ENCODE measurements at regions not wholly inside any gene's neighbourhood (a gene's known extent, or its start where the extent isn't known, plus 50 kb on each side); places are given as distances from the start of the nearest gene placed in this dataset.
A peak's percentile ranks its signal among the peaks of the same experiment; 100 is the strongest.

DNA sequence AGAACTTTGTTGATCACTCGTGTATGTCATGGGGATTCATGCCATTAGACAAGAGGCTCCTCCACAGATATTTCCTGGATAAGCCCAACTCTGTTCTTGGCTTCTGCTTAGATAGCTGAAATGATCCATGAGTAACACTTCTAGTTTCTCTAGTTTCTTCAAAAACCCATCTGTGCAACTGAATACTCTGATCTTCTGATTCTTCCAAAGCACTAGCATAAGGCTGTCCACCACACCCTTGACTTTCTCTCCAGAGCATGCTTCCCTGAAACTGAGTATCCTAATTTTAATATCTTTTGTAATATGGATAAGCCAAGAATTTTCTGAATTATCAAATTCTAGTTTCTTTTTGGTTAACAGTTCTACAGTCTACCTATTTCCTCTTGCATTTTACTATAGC, 118.6 kb upstream of the TAPT1 start:
- ATAC-seq: no peak

DNA sequence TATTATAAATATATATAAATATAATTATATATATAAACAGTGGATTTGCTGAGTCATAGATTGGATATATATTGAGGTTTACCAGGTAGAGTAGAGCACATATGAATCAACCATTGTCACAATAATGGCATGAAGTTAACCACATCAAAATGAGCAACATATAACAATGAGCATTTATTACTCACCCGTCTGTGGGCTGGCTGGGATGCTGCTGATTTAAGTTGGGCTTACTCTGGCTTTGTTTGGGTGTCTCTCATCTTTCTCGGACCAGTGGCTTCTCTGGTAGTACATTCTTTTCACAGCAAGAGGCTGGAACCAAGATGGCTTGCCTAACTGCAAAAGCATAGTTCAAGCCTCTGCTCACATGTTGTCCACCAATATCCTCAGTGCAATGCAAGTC, 111.7 kb upstream of the TAPT1 start:
- ATAC-seq: no peak
- H3K4me3 ChIP-seq: no peak overlapping the region
- 0% methylated on average over 2 of the region's 2 CpGs for WGBS (ENCODE audit: missing lambda C conversion rate)
- TF ChIP-seq MAFK (IDR thresholded peaks at IDR 0.05; ENCODE audit: partially characterized antibody) (no peak), HEYL (CRISPR knock-in tag; IDR thresholded peaks at IDR 0.05) (no peak), RAD21 (conservative IDR thresholded peaks at IDR 0.05 in 1 of 2, IDR thresholded peaks at IDR 0.05 in 1 of 2) (no peak)
- DNase-seq (ENCODE audit: low read depth in 1 of 2, low spot score in 1 of 2): no peak
- POLR2A ChIA-PET: no interaction called here
- CTCF ChIA-PET: no interaction called here
- no peak for FAIRE-seq
- no peak overlapping the region for H3K27ac ChIP-seq
- H3K4me2 ChIP-seq: no peak overlapping the region
- no peaks in the 10 kb centered on the region for H3K9me3 ChIP-seq
- no peaks in the 10 kb centered on the region for H3K4me1 ChIP-seq

More for the DNA sequence above, 118.6 kb upstream of the TAPT1 start:
- Histone ChIP-seq H3K4me1 (no peaks in the 10 kb centered on the region), H3K4me2 (no peak overlapping the region), H3K4me3 (no peak overlapping the region), H3K27ac (no peak overlapping the region), H3K9me3 (no peaks in the 10 kb centered on the region)
- no peak for TF ChIP-seq NR3C1 (IDR thresholded peaks at IDR 0.05)
- TF ChIP-seq CHD2 (IDR thresholded peaks at IDR 0.05; ENCODE audit: low read length, partially characterized antibody): no peak
- no peak for TF ChIP-seq EP300 (IDR thresholded peaks at IDR 0.05)
- no peak for TF ChIP-seq HOXB13 (CRISPR knock-in tag; IDR thresholded peaks at IDR 0.05; ENCODE audit: low read depth)
- no peak for TF ChIP-seq RAD21 (conservative IDR thresholded peaks at IDR 0.05 in 1 of 2, IDR thresholded peaks at IDR 0.05 in 1 of 2)
- DNase-seq (ENCODE audit: low read depth in 1 of 2, low spot score in 1 of 2): no peak
- 0% methylated on average over 1 of the region's 1 CpG for WGBS (ENCODE audit: missing lambda C conversion rate)
- POLR2A ChIA-PET: no interaction called here
- no peak for FAIRE-seq
- CTCF ChIA-PET: no interaction called here

DNA sequence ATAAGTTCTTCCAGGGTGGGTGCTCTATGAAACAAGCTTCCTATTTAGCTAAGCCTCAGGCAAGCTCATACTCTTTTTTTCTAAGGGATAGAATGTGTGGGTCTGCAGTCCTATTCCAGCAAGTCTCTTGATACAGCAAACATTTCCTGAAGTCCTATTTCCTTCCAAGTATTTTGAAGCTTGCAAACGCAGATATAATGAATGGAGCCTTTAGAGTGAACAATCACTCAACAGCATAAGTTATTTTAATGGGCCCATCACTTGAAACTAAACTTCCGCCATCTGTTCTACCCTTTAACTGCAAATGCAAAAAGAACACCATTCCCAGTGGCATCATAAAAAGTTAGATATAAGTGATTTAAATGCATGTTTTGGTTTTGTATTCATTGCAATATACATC, 108.3 kb upstream of the TAPT1 start:
- Histone ChIP-seq H3K27ac (no peak overlapping the region), H3K4me1 (no peaks in the 10 kb centered on the region), H3K9me3 (no peaks in the 10 kb centered on the region), H3K4me3 (no peak overlapping the region), H3K4me2 (no peak overlapping the region)
- TF ChIP-seq SMC3 (IDR thresholded peaks at IDR 0.05) (no peak), FOXS1 (CRISPR knock-in tag; IDR thresholded peaks at IDR 0.05) (no peak), RAD21 (conservative IDR thresholded peaks at IDR 0.05 in 1 of 2, IDR thresholded peaks at IDR 0.05 in 1 of 2) (no peak), MAZ (IDR thresholded peaks at IDR 0.05; ENCODE audit: borderline replicate concordance, low read depth, low read length) (no peak), RNF2 (IDR thresholded peaks at IDR 0.05; ENCODE audit: borderline replicate concordance, low read depth) (no peak), HOXB13 (CRISPR knock-in tag; IDR thresholded peaks at IDR 0.05; ENCODE audit: low read depth) (no peak), ZFP36 (IDR thresholded peaks at IDR 0.05; ENCODE audit: borderline replicate concordance, partially characterized antibody) (no peak)
- TF ChIP-seq, protein P1, sequence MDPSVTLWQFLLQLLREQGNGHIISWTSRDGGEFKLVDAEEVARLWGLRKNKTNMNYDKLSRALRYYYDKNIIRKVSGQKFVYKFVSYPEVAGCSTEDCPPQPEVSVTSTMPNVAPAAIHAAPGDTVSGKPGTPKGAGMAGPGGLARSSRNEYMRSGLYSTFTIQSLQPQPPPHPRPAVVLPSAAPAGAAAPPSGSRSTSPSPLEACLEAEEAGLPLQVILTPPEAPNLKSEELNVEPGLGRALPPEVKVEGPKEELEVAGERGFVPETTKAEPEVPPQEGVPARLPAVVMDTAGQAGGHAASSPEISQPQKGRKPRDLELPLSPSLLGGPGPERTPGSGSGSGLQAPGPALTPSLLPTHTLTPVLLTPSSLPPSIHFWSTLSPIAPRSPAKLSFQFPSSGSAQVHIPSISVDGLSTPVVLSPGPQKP (IDR thresholded peaks at IDR 0.05; ENCODE audit: low read depth, low read length): no peak
- ChIA-PET POLR2A (no interaction called here), CTCF (interaction anchor here (1.4 kb wide), 1 partner anchor 12 kb away, joined by 3 read pairs; no protein-coding TSS in a partner anchor)
- FAIRE-seq: no peak
- 42% methylated on average over 2 of the region's 2 CpGs for WGBS (ENCODE audit: missing lambda C conversion rate)
- no peak for DNase-seq (ENCODE audit: low read depth in 1 of 2, low spot score in 1 of 2)
- ATAC-seq: no peak

DNA sequence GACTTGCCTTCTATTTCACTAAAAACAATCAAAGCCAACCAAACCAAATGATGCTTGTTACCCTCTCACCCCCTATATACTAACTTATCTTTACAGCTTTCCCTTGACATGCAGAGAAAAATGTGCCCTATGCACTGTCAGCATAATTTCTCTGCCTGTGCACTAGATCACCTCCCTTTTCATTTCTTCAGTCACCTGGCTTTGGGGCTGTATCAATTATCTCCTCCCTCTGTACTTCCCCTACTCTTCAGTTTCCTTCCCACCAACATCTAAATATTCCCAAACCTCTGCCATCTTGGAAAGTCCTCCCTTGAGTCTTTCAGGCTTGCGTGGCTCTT, 103.5 kb upstream of the TAPT1 start:
- Histone ChIP-seq H3K27ac (no peak overlapping the region), H3K4me3 (no peak overlapping the region), H3K4me1 (no peaks in the 10 kb centered on the region), H3K9me3 (no peaks in the 10 kb centered on the region), H3K4me2 (no peak overlapping the region)
- no peak for FAIRE-seq
- no peak for TF ChIP-seq ZFP36 (IDR thresholded peaks at IDR 0.05; ENCODE audit: borderline replicate concordance, partially characterized antibody)
- TF ChIP-seq MAFK (IDR thresholded peaks at IDR 0.05; ENCODE audit: partially characterized antibody): peak; percentile 67
- no peak for DNase-seq (ENCODE audit: low read depth in 1 of 2, low spot score in 1 of 2)
- POLR2A ChIA-PET: no interaction called here
- ATAC-seq: no peak
- 4% methylated on average over 1 of the region's 1 CpG for WGBS (ENCODE audit: missing lambda C conversion rate)
- CTCF ChIA-PET: no interaction called here

DNA sequence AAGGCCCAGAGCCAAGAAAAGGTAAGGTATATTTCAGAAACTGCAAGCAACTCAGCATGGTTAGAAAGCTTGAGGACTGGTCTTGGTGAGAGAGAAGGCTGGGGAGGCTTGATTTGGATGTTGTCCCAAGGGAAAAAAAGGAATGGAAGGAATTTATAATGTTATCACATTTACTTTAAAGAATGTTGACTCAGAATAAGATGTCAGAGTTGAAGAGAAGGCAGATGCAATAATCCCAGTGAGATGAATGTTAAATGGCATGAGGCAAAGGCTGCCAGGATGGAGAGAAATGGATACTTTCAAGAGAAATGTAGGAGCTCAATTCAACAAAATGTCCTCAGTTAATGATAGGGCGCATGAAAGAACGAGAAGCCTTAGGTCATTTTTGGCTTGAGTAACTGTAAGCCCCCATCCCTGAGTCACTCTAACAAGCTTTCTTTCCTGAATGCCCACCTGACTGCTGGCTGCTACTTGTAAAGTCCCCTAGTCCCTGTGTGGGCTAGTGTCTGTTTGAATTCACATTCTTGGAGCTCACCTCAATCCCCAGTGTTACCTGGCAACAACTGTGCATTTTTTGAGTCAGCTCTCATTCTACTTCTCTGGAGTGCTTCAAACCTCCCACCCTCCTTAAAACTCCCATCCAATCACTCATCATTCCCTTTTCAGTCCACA, 103.0 kb upstream of the TAPT1 start:
- ChIA-PET POLR2A (no interaction called here), CTCF (no interaction called here)
- FAIRE-seq: no peak
- H3K9me3 ChIP-seq: no peaks in the 10 kb centered on the region
- no peaks in the 10 kb centered on the region for H3K4me1 ChIP-seq
- no peak for DNase-seq (ENCODE audit: low read depth in 1 of 2, low spot score in 1 of 2)
- H3K27ac ChIP-seq: no peak overlapping the region
- no peak overlapping the region for H3K4me2 ChIP-seq
- ATAC-seq: no peak
- no peak overlapping the region for H3K4me3 ChIP-seq
- 0% methylated on average over 2 of the region's 2 CpGs for WGBS (ENCODE audit: missing lambda C conversion rate)
- TF ChIP-seq HOXA7 (CRISPR knock-in tag; IDR thresholded peaks at IDR 0.05) (no peak), RARB (CRISPR knock-in tag; IDR thresholded peaks at IDR 0.05) (no peak), ZC3H11A (IDR thresholded peaks at IDR 0.05) (no peak), FOXS1 (CRISPR knock-in tag; IDR thresholded peaks at IDR 0.05) (no peak), RNF2 (IDR thresholded peaks at IDR 0.05; ENCODE audit: borderline replicate concordance, low read depth) (no peak), MYC (IDR thresholded peaks at IDR 0.05; ENCODE audit: borderline replicate concordance, low read length) (no peak), PHF8 (IDR thresholded peaks at IDR 0.05; ENCODE audit: borderline replicate concordance, low read depth) (no peak), ZSCAN20 (CRISPR knock-in tag; IDR thresholded peaks at IDR 0.05) (no peak), HDAC2 (IDR thresholded peaks at IDR 0.05) (no peak), NR3C1 (IDR thresholded peaks at IDR 0.05) (no peak), EP300 (IDR thresholded peaks at IDR 0.05) (no peak), TFCP2L1 (CRISPR knock-in tag; IDR thresholded peaks at IDR 0.05) (no peak)
- TF ChIP-seq, protein P2, sequence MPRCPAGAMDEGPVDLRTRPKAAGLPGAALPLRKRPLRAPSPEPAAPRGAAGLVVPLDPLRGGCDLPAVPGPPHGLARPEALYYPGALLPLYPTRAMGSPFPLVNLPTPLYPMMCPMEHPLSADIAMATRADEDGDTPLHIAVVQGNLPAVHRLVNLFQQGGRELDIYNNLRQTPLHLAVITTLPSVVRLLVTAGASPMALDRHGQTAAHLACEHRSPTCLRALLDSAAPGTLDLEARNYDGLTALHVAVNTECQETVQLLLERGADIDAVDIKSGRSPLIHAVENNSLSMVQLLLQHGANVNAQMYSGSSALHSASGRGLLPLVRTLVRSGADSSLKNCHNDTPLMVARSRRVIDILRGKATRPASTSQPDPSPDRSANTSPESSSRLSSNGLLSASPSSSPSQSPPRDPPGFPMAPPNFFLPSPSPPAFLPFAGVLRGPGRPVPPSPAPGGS (IDR thresholded peaks at IDR 0.05): no peak
- TF ChIP-seq, protein P3, sequence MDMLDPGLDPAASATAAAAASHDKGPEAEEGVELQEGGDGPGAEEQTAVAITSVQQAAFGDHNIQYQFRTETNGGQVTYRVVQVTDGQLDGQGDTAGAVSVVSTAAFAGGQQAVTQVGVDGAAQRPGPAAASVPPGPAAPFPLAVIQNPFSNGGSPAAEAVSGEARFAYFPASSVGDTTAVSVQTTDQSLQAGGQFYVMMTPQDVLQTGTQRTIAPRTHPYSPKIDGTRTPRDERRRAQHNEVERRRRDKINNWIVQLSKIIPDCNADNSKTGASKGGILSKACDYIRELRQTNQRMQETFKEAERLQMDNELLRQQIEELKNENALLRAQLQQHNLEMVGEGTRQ (IDR thresholded peaks at IDR 0.05): no peak
